H1 (cell line): ENCODE measurements at regions not wholly inside any gene's neighbourhood (a gene's known extent, or its start where the extent isn't known, plus 50 kb on each side); places are given as distances from the start of the nearest gene placed in this dataset.

Experiments
- CTCF ChIA-PET: fragments of 300-600 bp; sonication (Branson Sonifier 250); formaldehyde crosslinking; loops from one replicate; lab custom pipeline; 2021; ENCODE audit not compliant: partially characterized antibody; lab: Charles Lee
- POLR2A ChIA-PET: fragments of 300-600 bp; sonication (Branson Sonifier 250); formaldehyde crosslinking; loops from one replicate; lab custom pipeline; 2021; ENCODE audit warnings: inconsistent platforms; ENCODE audit not compliant: partially characterized antibody; lab: Charles Lee
- DNase-seq, 2 experiments: peaks; one replicate each; pipeline versions ENCODE4 v3.0.0 to v3.0.0-alpha.2; 2010 to 2022; ENCODE audit warnings: low spot score in 2 of 2, low read depth in 1 of 2, mixed read lengths in 1 of 2
- FAIRE-seq: peaks from 2 replicates; lab custom pipeline; 2011; peaks lifted over from hg19 to GRCh38; lab: Jason Lieb, UNC
- H2AFZ ChIP-seq: 2 replicates; pipeline ENCODE4 v1.8.1; 2012; ENCODE audit warnings: low read length, inconsistent platforms
- H2AK5ac ChIP-seq: 2 replicates; pipeline ENCODE4 v1.6.1; 2013; ENCODE audit warnings: low read depth, low read length
- H2BK120ac ChIP-seq: replicated peaks from 2 replicates; pipeline ENCODE3; 2013; ENCODE audit warnings: low read depth, low read length, inconsistent platforms
- H2BK12ac ChIP-seq: 2 replicates; pipeline ENCODE4 v1.6.1; 2013; ENCODE audit warnings: low read depth, low read length
- H2BK15ac ChIP-seq: 2 replicates; pipeline ENCODE4 v1.6.1; 2013; ENCODE audit warnings: low read length
- H2BK20ac ChIP-seq: 2 replicates; pipeline ENCODE4 v1.6.1; 2013; ENCODE audit warnings: low read length
- H2BK5ac ChIP-seq: 2 replicates; pipeline ENCODE4 v1.6.1; 2013; ENCODE audit warnings: low read depth, low read length
- H3K14ac ChIP-seq: 2 replicates; pipeline ENCODE4 v1.6.1; 2013; ENCODE audit warnings: inconsistent platforms; ENCODE audit not compliant: insufficient read length
- H3K18ac ChIP-seq: 2 replicates; pipeline ENCODE4 v1.6.1; 2013; ENCODE audit warnings: low read length; ENCODE audit errors: extremely low read depth
- H3K23ac ChIP-seq: 2 replicates; pipeline ENCODE4 v1.6.1; 2013; ENCODE audit warnings: inconsistent platforms; ENCODE audit not compliant: insufficient read length
- H3K23me2 ChIP-seq: 2 replicates; pipeline ENCODE4 v1.6.1; 2013; ENCODE audit warnings: low read depth, low read length
- H3K27ac ChIP-seq: 2 replicates; pipeline ENCODE4 v1.6.1; 2011; ENCODE audit warnings: low read depth, low read length, inconsistent platforms
- H3K27me3 ChIP-seq, 4 experiments: replicated peaks in 1 of 4; 1 replicate in 1 of 4; 2 replicates in 3 of 4; pipeline versions ENCODE4 v1.6.1 to v1.8.1; 2011 to 2013; ENCODE audit warnings: low read length in 3 of 4, mild to moderate bottlenecking in 3 of 4, inconsistent platforms in 2 of 4, mixed read lengths in 2 of 4, moderate library complexity in 1 of 4; ENCODE audit not compliant: control insufficient read depth in 3 of 4, insufficient read depth in 3 of 4; ENCODE audit errors: extremely low read depth in 1 of 4
- H3K36me3 ChIP-seq, 4 experiments: 2 replicates each; pipeline versions ENCODE4 v1.6.1 to v1.8.1; 2011 to 2013; ENCODE audit warnings: mild to moderate bottlenecking in 4 of 4, low read length in 3 of 4, moderate library complexity in 2 of 4, control low read depth in 1 of 4, inconsistent platforms in 1 of 4; ENCODE audit not compliant: insufficient read depth in 4 of 4, control insufficient read depth in 2 of 4
- H3K4ac ChIP-seq: replicated peaks from 2 replicates; pipeline ENCODE3; 2013; ENCODE audit warnings: low read length, low read depth, mixed read lengths, inconsistent platforms; ENCODE audit not compliant: insufficient read length
- H3K4me1 ChIP-seq, 4 experiments: replicated peaks in 1 of 4; 1 replicate in 1 of 4; 2 replicates in 3 of 4; pipeline versions ENCODE4 v1.6.1 to v1.8.1; 2011 to 2013; ENCODE audit warnings: low read length in 3 of 4, inconsistent platforms in 2 of 4, mixed read lengths in 1 of 4; ENCODE audit not compliant: insufficient read depth in 4 of 4, control insufficient read depth in 3 of 4
- H3K4me2 ChIP-seq, 2 experiments: 2 replicates each; pipeline versions ENCODE4 v1.6.1 to v1.8.1; 2011 to 2013; ENCODE audit warnings: low read depth in 2 of 2, low read length in 2 of 2, control low read depth in 1 of 2, inconsistent platforms in 1 of 2, mild to moderate bottlenecking in 1 of 2; ENCODE audit not compliant: insufficient read depth in 1 of 2
- H3K4me3 ChIP-seq, 4 experiments: fragments of 200-600, 300-600 bp in 1 of 4; sonication (generic), shearing (Covaris generic), sonication (Bioruptor Twin) in 1 of 4; 2 replicates each; pipeline versions ENCODE4 v1.5.1 to v1.8.1; 2011 to 2016; ENCODE audit warnings: low read length in 4 of 4, low read depth in 3 of 4, control low read depth in 2 of 4, inconsistent platforms in 2 of 4, mild to moderate bottlenecking in 2 of 4, mixed read lengths in 1 of 4, moderate library complexity in 1 of 4; ENCODE audit not compliant: insufficient read depth in 2 of 4; ENCODE audit errors: extremely low read depth in 1 of 4
- H3K56ac ChIP-seq: replicated peaks from 2 replicates; pipeline ENCODE3; 2013; ENCODE audit warnings: low read depth, mild to moderate bottlenecking, mixed read lengths, low read length, inconsistent platforms; ENCODE audit not compliant: insufficient read length
- H3K79me1 ChIP-seq: 2 replicates; pipeline ENCODE4 v1.6.1; 2013; ENCODE audit warnings: low read depth, low read length, control low read depth
- H3K79me2 ChIP-seq, 2 experiments: 2 replicates each; pipeline versions ENCODE4 v1.6.1 to v1.8.1; 2012 to 2013; ENCODE audit warnings: low read length in 2 of 2, mild to moderate bottlenecking in 2 of 2, inconsistent platforms in 1 of 2; ENCODE audit not compliant: insufficient read depth in 2 of 2, control insufficient read depth in 1 of 2
- H3K9ac ChIP-seq, 4 experiments: replicated peaks in 1 of 4; 1 replicate in 1 of 4; 2 replicates in 3 of 4; pipeline versions ENCODE4 v1.6.1 to v1.8.1; 2011 to 2013; ENCODE audit warnings: low read depth in 3 of 4, low read length in 3 of 4, control low read depth in 2 of 4, mild to moderate bottlenecking in 2 of 4, moderate library complexity in 2 of 4, inconsistent platforms in 1 of 4; ENCODE audit errors: extremely low read depth in 1 of 4
- H3K9me3 ChIP-seq, 2 experiments: 2 replicates each; pipeline versions ENCODE4 v1.6.1 to v1.8.1; 2012 to 2013; ENCODE audit warnings: mild to moderate bottlenecking in 2 of 2, moderate library complexity in 2 of 2, control low read depth in 1 of 2, inconsistent platforms in 1 of 2, low read depth in 1 of 2, low read length in 1 of 2, mixed read lengths in 1 of 2; ENCODE audit not compliant: insufficient read depth in 2 of 2
- H4K20me1 ChIP-seq, 2 experiments: replicated peaks in 1 of 2; 2 replicates each; pipeline versions ENCODE3 to v1.8.1; 2011 to 2013; ENCODE audit warnings: inconsistent platforms in 2 of 2, low read length in 2 of 2, mild to moderate bottlenecking in 1 of 2; ENCODE audit not compliant: insufficient read depth in 2 of 2, control insufficient read depth in 1 of 2
- H4K5ac ChIP-seq: 2 replicates; pipeline ENCODE4 v1.6.1; 2013; ENCODE audit warnings: low read length, low read depth, mixed read lengths, inconsistent platforms; ENCODE audit not compliant: insufficient read length
- H4K8ac ChIP-seq: 2 replicates; pipeline ENCODE4 v1.8.0; 2013; ENCODE audit warnings: mild to moderate bottlenecking, moderate library complexity, low read length, inconsistent platforms; ENCODE audit not compliant: insufficient read depth; ENCODE audit errors: extremely low read depth
- H4K91ac ChIP-seq: replicated peaks from 2 replicates; pipeline ENCODE3; 2013; ENCODE audit warnings: low read length, mixed read lengths, inconsistent platforms; ENCODE audit not compliant: insufficient read length
- ATF3 ChIP-seq: IDR thresholded peaks from 2 replicates; pipeline ENCODE4 v1.6.1; 2011; ENCODE audit warnings: low read depth, mild to moderate bottlenecking, low read length; ENCODE audit not compliant: insufficient read depth
- BACH1 ChIP-seq: IDR thresholded peaks from 2 replicates; pipeline ENCODE4 v1.6.1; 2012; ENCODE audit warnings: low read length, improper control_type of control experiment
- CBX5 ChIP-seq: fragments of 300-800, 300-1000 bp; sonication (generic); IDR thresholded peaks from 2 replicates; pipeline ENCODE4 v1.7.1; 2016; ENCODE audit warnings: antibody characterized with exemption, low read length, low read depth
- E2F6 ChIP-seq: IDR thresholded peaks from 2 replicates; pipeline ENCODE4 v1.6.1; 2012; ENCODE audit warnings: inconsistent platforms
- EGR1 ChIP-seq: IDR thresholded peaks from 2 replicates; pipeline ENCODE4 v1.6.1; 2011; ENCODE audit warnings: low read depth, low read length, borderline replicate concordance
- JUND ChIP-seq: IDR thresholded peaks from 2 replicates; pipeline ENCODE4 v1.6.1; 2011; ENCODE audit warnings: mild to moderate bottlenecking, improper control_type of control experiment, low read length
- NANOG ChIP-seq: IDR thresholded peaks from 2 replicates; pipeline ENCODE4 v1.6.1; 2011; ENCODE audit warnings: low read length, low read depth, mild to moderate bottlenecking, inconsistent platforms; ENCODE audit not compliant: insufficient read depth, poor library complexity, severe bottlenecking
- NRF1 ChIP-seq: IDR thresholded peaks from 2 replicates; pipeline ENCODE4 v1.6.1; 2011; ENCODE audit warnings: mild to moderate bottlenecking, low read depth, low read length, improper control_type of control experiment
- SP2 ChIP-seq: IDR thresholded peaks from 2 replicates; pipeline ENCODE4 v1.6.1; 2012; ENCODE audit warnings: mild to moderate bottlenecking, low read length, inconsistent platforms
- TAF1 ChIP-seq: IDR thresholded peaks from 2 replicates; pipeline ENCODE4 v1.6.1; 2011; ENCODE audit warnings: mild to moderate bottlenecking, low read depth, low read length
- YY1 ChIP-seq: IDR thresholded peaks from 2 replicates; pipeline ENCODE4 v1.6.1; 2011; ENCODE audit warnings: low read depth, mild to moderate bottlenecking, low read length
- WGBS, 2 experiments: shearing (Covaris generic) in 1 of 2; methylation state at CpG; one replicate each; pipeline versions ENCODE4 v1.1.6 to v1.1.7; 2013 to 2015; ENCODE audit warnings: low lambda C conversion rate in 2 of 2, mixed read lengths in 2 of 2, inconsistent platforms in 1 of 2, low coverage in 1 of 2, missing lambda C conversion rate in 1 of 2; ENCODE audit not compliant: insufficient replicate concordance in 2 of 2, insufficient coverage in 1 of 2, insufficient read length in 1 of 2; ENCODE audit errors: extremely low coverage in 1 of 2, missing lambda C conversion rate in 1 of 2; 5-methylcytosine and 5-hydroxymethylcytosine counted together

GRCh38 chr13:23496255-23496654, 62.8 kb upstream of the SACS start:
- Histone ChIP-seq H3K4ac (no peak overlapping the region), H3K9ac (no peak overlapping the region), H2BK15ac (no peak overlapping the region), H3K27me3 (no peaks in the 10 kb centered on the region), H2BK12ac (no peak overlapping the region), H4K5ac (no peak overlapping the region), H2BK120ac (no peak overlapping the region), H3K27ac (no peak overlapping the region), H3K4me2 (no peak overlapping the region; a peak in 1 of 4 replicates), H2BK5ac (no peak overlapping the region), H4K91ac (no peak overlapping the region), H2AK5ac (no peak overlapping the region), H3K4me3 (no peak overlapping the region), H3K79me2 (no peaks in the 10 kb centered on the region), H3K18ac (no peak overlapping the region), H3K4me1 (peaks cover 0 to 2% (median 0%) of the 10 kb centered on the region in 4 experiments; a peak in 1 of 7 replicates), H3K23me2 (no peaks in the 10 kb centered on the region), H2AFZ (peak overlapping the region; percentile 67; the same call in 1 of the 2 replicates), H3K79me1 (no peaks in the 10 kb centered on the region), H3K56ac (no peak overlapping the region), H3K9me3 (no peaks in the 10 kb centered on the region), H4K20me1 (no peaks in the 10 kb centered on the region)
- DNase-seq = no peak
- TF ChIP-seq SP2 (no peak), NANOG (no peak), CBX5 (no peak), EGR1 (no peak), ATF3 (no peak), YY1 (no peak), NRF1 (no peak), BACH1 (no peak), JUND (no peak), TAF1 (no peak), E2F6 (no peak)
- TF ChIP-seq, all 59 proteins: peak for 0
- Histone ChIP-seq H3K14ac (no peak overlapping the region), H4K8ac (no peak overlapping the region), H2BK20ac (no peak overlapping the region), H3K23ac (no peak overlapping the region), H3K36me3 (no peaks in the 10 kb centered on the region)
- WGBS, 2 experiments = 69% methylated on average over 2 of the region's 2 CpGs; no CpG with 5 or more reads in 1 of the 2 experiments
- peak; percentile 28 for FAIRE-seq
- POLR2A ChIA-PET = interaction anchor here (0.8 to 1.3 kb wide), 2 partner anchors 9 to 11 kb away, joined by 3 read pairs; no protein-coding TSS in a partner anchor
- CTCF ChIA-PET = no interaction called here
